ENCODE measurements at regions not wholly inside any gene's neighbourhood (a gene's known extent, or its start where the extent isn't known, plus 50 kb on each side); places are given as distances from the start of the nearest gene placed in this dataset.

DNA sequence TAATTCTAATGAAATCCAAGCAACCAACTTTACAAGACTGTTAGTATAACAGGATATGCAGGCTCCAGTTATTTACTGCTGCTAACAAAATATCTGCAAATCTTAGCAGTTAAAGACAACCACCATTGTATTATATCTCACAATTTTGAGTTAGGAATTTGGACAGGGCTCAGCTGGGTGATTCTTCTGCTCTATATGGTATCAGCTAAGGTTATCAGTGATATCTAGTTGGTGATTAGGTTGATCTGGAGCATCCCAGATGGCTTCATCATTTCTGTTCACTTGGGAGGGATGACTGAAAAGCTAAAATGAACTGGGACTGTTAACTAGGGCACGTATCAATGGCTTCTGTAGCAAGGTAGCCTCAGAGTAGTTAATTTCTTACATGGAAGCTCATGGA, 105.7 kb downstream of the MBL2 start:
- no peaks in the 10 kb centered on the region for H3K27me3 Mint-ChIP-seq (ENCODE audit: low read depth)
- no peak for DNase-seq (ENCODE audit: low spot score in 2 of 2, unreplicated experiment in 2 of 2)
- H3K4me3 Mint-ChIP-seq = no peak overlapping the region
- TF ChIP-seq CTCF (IDR thresholded peaks at IDR 0.05; ENCODE audit: unreplicated experiment) = no peak
- H3K36me3 Mint-ChIP-seq = peaks cover 14% of the 10 kb centered on the region
- H3K4me1 Mint-ChIP-seq = peaks cover 9% of the 10 kb centered on the region
- no peak overlapping the region for H3K27ac Mint-ChIP-seq
- peaks cover 27% of the 10 kb centered on the region for H3K9me3 Mint-ChIP-seq

- no peak overlapping the region for H3K4me3 Mint-ChIP-seq
- H3K27me3 Mint-ChIP-seq (ENCODE audit: low read depth) = no peaks in the 10 kb centered on the region
- no peaks in the 10 kb centered on the region for H3K4me1 Mint-ChIP-seq
- no peak overlapping the region for H3K27ac Mint-ChIP-seq
- DNase-seq (ENCODE audit: low spot score in 2 of 2, unreplicated experiment in 2 of 2) = no peak
- no peak for TF ChIP-seq CTCF (IDR thresholded peaks at IDR 0.05; ENCODE audit: unreplicated experiment)
- peaks cover 26% of the 10 kb centered on the region for H3K9me3 Mint-ChIP-seq
- H3K36me3 Mint-ChIP-seq = peaks cover 14% of the 10 kb centered on the region
Observed at GRCh38 chr10:52668024-52668423, 104.6 kb downstream of the MBL2 start.

GRCh38 chr10:52672880-52673279, 99.7 kb downstream of the MBL2 start:
- H3K4me1 Mint-ChIP-seq = peaks cover 11% of the 10 kb centered on the region
- peaks cover 9% of the 10 kb centered on the region for H3K9me3 Mint-ChIP-seq
- no peak overlapping the region for H3K4me3 Mint-ChIP-seq
- no peak for DNase-seq (ENCODE audit: low spot score in 2 of 2, unreplicated experiment in 2 of 2)
- TF ChIP-seq CTCF (IDR thresholded peaks at IDR 0.05; ENCODE audit: unreplicated experiment) = no peak
- no peaks in the 10 kb centered on the region for H3K27me3 Mint-ChIP-seq (ENCODE audit: low read depth)
- no peak overlapping the region for H3K27ac Mint-ChIP-seq
- no peaks in the 10 kb centered on the region for H3K36me3 Mint-ChIP-seq

DNA sequence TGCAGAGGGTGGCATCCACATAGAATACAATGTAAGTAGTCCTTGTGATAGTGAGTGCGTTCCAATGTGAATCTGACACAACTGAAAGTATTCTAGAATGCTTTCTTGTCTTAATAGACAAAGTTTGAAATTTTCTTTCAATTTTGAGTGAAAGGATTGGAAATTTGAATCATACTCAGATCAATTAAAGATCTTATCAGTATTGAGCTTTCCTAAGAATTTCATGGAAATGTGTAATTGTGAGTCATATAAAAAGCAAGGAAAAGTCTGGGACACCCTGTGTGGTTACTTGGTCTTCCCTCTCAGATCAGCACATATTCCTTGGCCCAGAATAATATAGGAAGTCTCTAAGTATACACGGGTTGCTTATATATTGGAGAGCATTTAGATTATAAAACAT, 99.1 kb downstream of the MBL2 start:
- Mint-ChIP-seq H3K4me1 (peaks cover 11% of the 10 kb centered on the region), H3K27ac (no peak overlapping the region), H3K27me3 (ENCODE audit: low read depth) (no peaks in the 10 kb centered on the region), H3K36me3 (no peaks in the 10 kb centered on the region), H3K9me3 (peaks cover 9% of the 10 kb centered on the region), H3K4me3 (no peak overlapping the region)
- TF ChIP-seq CTCF (IDR thresholded peaks at IDR 0.05; ENCODE audit: unreplicated experiment) = no peak
- DNase-seq (ENCODE audit: low spot score in 2 of 2, unreplicated experiment in 2 of 2) = no peak

GRCh38 chr10:52674474-52674873, 98.1 kb downstream of the MBL2 start:
- Mint-ChIP-seq H3K36me3 (no peaks in the 10 kb centered on the region), H3K4me1 (peaks cover 11% of the 10 kb centered on the region), H3K27ac (no peak overlapping the region), H3K9me3 (peaks cover 9% of the 10 kb centered on the region), H3K4me3 (no peak overlapping the region), H3K27me3 (ENCODE audit: low read depth) (no peaks in the 10 kb centered on the region)
- DNase-seq (ENCODE audit: low spot score in 2 of 2, unreplicated experiment in 2 of 2) = no peak
- TF ChIP-seq CTCF (IDR thresholded peaks at IDR 0.05; ENCODE audit: unreplicated experiment) = no peak

- Mint-ChIP-seq H3K4me1 (peaks cover 24% of the 10 kb centered on the region), H3K27ac (peak overlapping the region; percentile 66), H3K36me3 (no peaks in the 10 kb centered on the region), H3K27me3 (ENCODE audit: low read depth) (no peaks in the 10 kb centered on the region), H3K9me3 (peaks cover 9% of the 10 kb centered on the region), H3K4me3 (no peak overlapping the region)
- no peak for DNase-seq (ENCODE audit: low spot score in 2 of 2, unreplicated experiment in 2 of 2)
- TF ChIP-seq CTCF (IDR thresholded peaks at IDR 0.05; ENCODE audit: unreplicated experiment) = no peak
Observed at GRCh38 chr10:52677086-52677485, 95.5 kb downstream of the MBL2 start.

Data from mesothelial cell of epicardium (in vitro differentiated cells).